ENCODE measurements at regions not wholly inside any gene's neighbourhood (a gene's known extent, or its start where the extent isn't known, plus 50 kb on each side); places are given as distances from the start of the nearest gene placed in this dataset.

- no peak for DNase-seq
- Histone ChIP-seq H3K9me3 (peaks cover 0 to 5% (median 0%) of the 10 kb centered on the region in 11 donors), H3K27ac (no peak overlapping the region), H3K27me3 (no peaks in the 10 kb centered on the region), H3K36me3 (no peaks in the 10 kb centered on the region), H3K4me3 (no peak overlapping the region), H3K4me1 (no peaks in the 10 kb centered on the region)
- no peak for ATAC-seq
- intact Hi-C loops (cut with DNase I), result no loop called here
- no peak for TF ChIP-seq CTCF (IDR thresholded peaks at IDR 0.05)
- 92% methylated on average over 6 of the region's 6 CpGs for WGBS, 2 donors
These were observed 732.3 kb upstream of the MIR17HG start for GRCh38 chr13:90615236-90615635.

DNA sequence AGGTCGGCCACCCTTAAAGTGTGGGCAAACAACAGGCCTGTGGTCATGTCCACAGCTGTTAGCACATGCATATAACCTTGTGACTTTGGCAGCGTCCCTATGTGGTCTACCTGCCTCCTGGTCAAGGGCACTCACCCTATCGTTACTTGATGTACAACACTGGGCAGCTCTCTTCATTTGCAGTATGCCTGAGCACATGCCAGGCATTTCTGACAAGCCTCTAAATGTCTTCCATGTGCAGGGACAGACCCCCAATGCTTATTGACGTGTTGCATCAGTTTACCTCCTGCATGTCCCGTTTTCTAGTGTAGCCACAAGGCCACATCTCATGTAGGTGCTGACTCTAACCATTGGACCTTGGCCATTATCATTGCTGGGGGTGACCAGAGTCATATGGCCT is 731.7 kb upstream of the MIR17HG start:
- H3K36me3 ChIP-seq, result no peaks in the 10 kb centered on the region
- intact Hi-C loops (cut with DNase I), result no loop called here
- DNase-seq, result no peak
- no peak overlapping the region for H3K27ac ChIP-seq
- no peaks in the 10 kb centered on the region for H3K4me1 ChIP-seq
- H3K9me3 ChIP-seq, result peaks cover 0 to 5% (median 0%) of the 10 kb centered on the region in 11 donors
- no peak overlapping the region for H3K4me3 ChIP-seq
- ATAC-seq, result no peak
- H3K27me3 ChIP-seq, result no peaks in the 10 kb centered on the region
- no peak for TF ChIP-seq CTCF (IDR thresholded peaks at IDR 0.05)
- WGBS, 2 donors, result 78 to 84% methylated on average over 5 of the region's 5 CpGs

GRCh38 chr13:90618133-90618532 is 729.4 kb upstream of the MIR17HG start:
- H3K27ac ChIP-seq, result no peak overlapping the region
- ATAC-seq (no peak), DNase-seq (no peak)
- H3K36me3 ChIP-seq, result no peaks in the 10 kb centered on the region
- peaks cover 0 to 5% (median 0%) of the 10 kb centered on the region in 11 donors for H3K9me3 ChIP-seq
- TF ChIP-seq CTCF (IDR thresholded peaks at IDR 0.05), result no peak
- WGBS, 2 donors, result 89 to 94% methylated on average over 2 of the region's 2 CpGs
- H3K27me3 ChIP-seq, result no peaks in the 10 kb centered on the region
- no peaks in the 10 kb centered on the region for H3K4me1 ChIP-seq
- intact Hi-C loops (cut with DNase I), result no loop called here
- no peak overlapping the region for H3K4me3 ChIP-seq

DNA sequence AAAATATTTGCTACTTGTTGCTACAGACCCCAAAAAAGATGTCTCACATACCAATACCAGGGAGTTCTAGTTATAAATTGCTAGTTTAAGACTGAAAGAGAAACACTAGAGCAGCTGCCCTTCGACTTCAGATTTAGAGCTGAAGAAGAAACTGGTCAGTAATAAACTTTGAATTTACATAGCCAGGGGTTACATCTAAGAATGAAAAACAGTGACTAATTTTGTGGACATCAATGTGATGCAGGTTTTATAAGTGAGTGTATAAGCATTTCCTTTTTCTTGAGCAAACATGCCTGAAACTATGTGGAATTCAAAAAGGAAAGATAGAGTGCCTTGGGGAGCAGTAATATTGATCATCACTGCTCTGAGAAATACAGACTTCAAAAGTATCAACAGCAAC is 724.9 kb upstream of the MIR17HG start:
- Histone ChIP-seq H3K27ac (no peak overlapping the region), H3K27me3 (no peaks in the 10 kb centered on the region), H3K36me3 (no peaks in the 10 kb centered on the region), H3K4me1 (no peaks in the 10 kb centered on the region), H3K9me3 (no peaks in the 10 kb centered on the region), H3K4me3 (no peak overlapping the region)
- intact Hi-C loops (cut with DNase I), result no loop called here
- 73 to 88% methylated on average over 1 of the region's 1 CpG for WGBS, 2 donors
- no peak for ATAC-seq
- no peak for TF ChIP-seq CTCF (IDR thresholded peaks at IDR 0.05)
- DNase-seq, result no peak

Measured in heart right ventricle (tissue), 16 donors.